HG02943 (cell line): ENCODE measurements at regions not wholly inside any gene's neighbourhood (a gene's known extent, or its start where the extent isn't known, plus 50 kb on each side); places are given as distances from the start of the nearest gene placed in this dataset.
A peak's percentile ranks its signal among the peaks of the same experiment; 100 is the strongest.

Source experiments
- ATAC-seq: cut with Tn5 transposase; IDR thresholded peaks from one replicate; pipeline ENCODE4 v1.9.1; 2021; ENCODE audit warnings: mild to moderate bottlenecking, low read depth, moderate library complexity; ENCODE audit not compliant: unreplicated experiment

- no peak for ATAC-seq
Observed at GRCh38 chr11:15374418-15374817, 259.7 kb downstream of the INSC start.

GRCh38 chr11:15378941-15379340 is 264.2 kb downstream of the INSC start:
- no peak for ATAC-seq

GRCh38 chr11:15379483-15379882 is 264.8 kb downstream of the INSC start:
- ATAC-seq = no peak

- ATAC-seq = no peak
Observed at GRCh38 chr11:15390857-15391256, 276.1 kb downstream of the INSC start.

GRCh38 chr11:15396778-15397177 is 282.1 kb downstream of the INSC start:
- no peak for ATAC-seq

- ATAC-seq = no peak
Observed at GRCh38 chr11:15406851-15407351, 292.2 kb downstream of the INSC start.

- ATAC-seq = no peak
Observed at GRCh38 chr11:15412054-15412453, 297.3 kb downstream of the INSC start.

- ATAC-seq = no peak
Observed at GRCh38 chr11:15418921-15419320, 304.2 kb downstream of the INSC start.

- no peak for ATAC-seq
Observed at GRCh38 chr11:15419696-15420095, 305.0 kb downstream of the INSC start.

GRCh38 chr11:15430381-15430780 is 315.7 kb downstream of the INSC start:
- no peak for ATAC-seq

GRCh38 chr11:15434529-15434928 is 319.8 kb downstream of the INSC start:
- ATAC-seq = no peak

- no peak for ATAC-seq
Observed at GRCh38 chr11:15446315-15446714, 331.6 kb downstream of the INSC start.

- no peak for ATAC-seq
Observed at GRCh38 chr11:15446929-15447328, 332.2 kb downstream of the INSC start.

- no peak for ATAC-seq
Observed at GRCh38 chr11:15451713-15452112, 337.0 kb downstream of the INSC start.

GRCh38 chr11:15453211-15453765 is 338.6 kb downstream of the INSC start:
- ATAC-seq = no peak

GRCh38 chr11:15468466-15468865 is 353.7 kb downstream of the INSC start:
- no peak for ATAC-seq

- ATAC-seq = no peak
Observed at GRCh38 chr11:15471048-15471894, 356.5 kb downstream of the INSC start.

- no peak for ATAC-seq
Observed at GRCh38 chr11:15471895-15472799, 357.4 kb downstream of the INSC start.

GRCh38 chr11:15473954-15474837 is 359.5 kb downstream of the INSC start:
- ATAC-seq = peak; percentile 66

- no peak for ATAC-seq
Observed at GRCh38 chr11:15476371-15476917, 361.7 kb downstream of the INSC start.
